SK-N-SH treated with all-trans-retinoic acid at 6 μM for 48 hours (cell line): ENCODE measurements at regions not wholly inside any gene's neighbourhood (a gene's known extent, or its start where the extent isn't known, plus 50 kb on each side); places are given as distances from the start of the nearest gene placed in this dataset.

ENCODE experiments used
- ATAC-seq: fragments of 200-7000 bp; cut with Tn5 transposase; 3 replicates; pipeline ENCODE4 v1.9.1; 2020; ENCODE audit warnings: mild to moderate bottlenecking, moderate library complexity
- ARNTL ChIP-seq: fragments of 450-650 bp; formaldehyde crosslinking; IDR thresholded peaks from 2 replicates; pipeline ENCODE4 v1.5.0; 2020; ENCODE audit warnings: low read depth, mild to moderate bottlenecking, moderate library complexity, borderline replicate concordance
- BACH2 ChIP-seq: fragments of 250-450 bp; sonication (Bioruptor Pico); IDR thresholded peaks from 2 replicates; pipeline ENCODE4 v1.9.0; 2021; ENCODE audit warnings: mild to moderate bottlenecking, borderline replicate concordance
- CREB5 ChIP-seq: fragments of 250-450 bp; sonication (Bioruptor Pico); IDR thresholded peaks from 2 replicates; pipeline ENCODE4 v1.5.1; 2020; ENCODE audit warnings: low read depth, mild to moderate bottlenecking, moderate library complexity
- CSDC2 ChIP-seq: fragments of 250-450 bp; sonication (Bioruptor Pico); IDR thresholded peaks from 2 replicates; pipeline ENCODE4 v1.5.0; 2020; ENCODE audit warnings: mild to moderate bottlenecking, moderate library complexity
- CSRNP3 ChIP-seq: fragments of 250-450 bp; sonication (Bioruptor Pico); IDR thresholded peaks from 2 replicates; pipeline ENCODE4 v1.5.1; 2021; ENCODE audit warnings: mild to moderate bottlenecking, moderate library complexity
- ESRRG ChIP-seq: fragments of 250-450 bp; sonication (Bioruptor Pico); IDR thresholded peaks from 2 replicates; pipeline ENCODE4 v1.6.1; 2021; ENCODE audit warnings: mild to moderate bottlenecking
- GLIS3 ChIP-seq: fragments of 250-450 bp; sonication (Bioruptor Pico); IDR thresholded peaks from 2 replicates; pipeline ENCODE4 v1.5.0; 2020; ENCODE audit warnings: mild to moderate bottlenecking, moderate library complexity
- ISL1 ChIP-seq: fragments of 250-450 bp; sonication (Bioruptor Pico); IDR thresholded peaks from 2 replicates; pipeline ENCODE4 v2.1.2; 2022; ENCODE audit warnings: mild to moderate bottlenecking, moderate library complexity
- OSR1 ChIP-seq: fragments of 250-450 bp; sonication (Bioruptor Pico); IDR thresholded peaks from 2 replicates; pipeline ENCODE4 v1.8.0; 2022; ENCODE audit warnings: moderate library complexity, mild to moderate bottlenecking, inconsistent platforms
- PATZ1 ChIP-seq: fragments of 250-450 bp; sonication (Bioruptor Pico); IDR thresholded peaks from 2 replicates; pipeline ENCODE4 v1.8.0; 2020; ENCODE audit warnings: mild to moderate bottlenecking, moderate library complexity, borderline replicate concordance
- POU6F1 ChIP-seq: fragments of 250-450 bp; sonication (Bioruptor Pico); IDR thresholded peaks from 2 replicates; pipeline ENCODE4 v1.8.0; 2021; ENCODE audit warnings: low read depth, mild to moderate bottlenecking, moderate library complexity, borderline replicate concordance
- PPARA ChIP-seq: fragments of 250-450 bp; sonication (Bioruptor Pico); IDR thresholded peaks from 2 replicates; pipeline ENCODE4 v1.5.0; 2020; ENCODE audit warnings: mild to moderate bottlenecking, borderline replicate concordance
- SNAI2 ChIP-seq: fragments of 250-450 bp; sonication (Bioruptor Pico); IDR thresholded peaks from 2 replicates; pipeline ENCODE4 v1.5.0; 2020; ENCODE audit warnings: mild to moderate bottlenecking, moderate library complexity
- TCF4 ChIP-seq: fragments of 250-450 bp; sonication (Bioruptor Pico); IDR thresholded peaks from 2 replicates; pipeline ENCODE4 v1.8.0; 2021; ENCODE audit warnings: mild to moderate bottlenecking, moderate library complexity, borderline replicate concordance
- TSHZ2 ChIP-seq: fragments of 250-450 bp; sonication (Bioruptor Pico); IDR thresholded peaks from 2 replicates; pipeline ENCODE4 v1.5.0; 2020; ENCODE audit warnings: mild to moderate bottlenecking, moderate library complexity
- ZC3H10 ChIP-seq: fragments of 250-450 bp; sonication (Bioruptor Pico); IDR thresholded peaks from 2 replicates; pipeline ENCODE4 v1.5.1; 2021; ENCODE audit warnings: mild to moderate bottlenecking, moderate library complexity
- ZFP3 ChIP-seq: fragments of 250-450 bp; sonication (Bioruptor Pico); IDR thresholded peaks from 2 replicates; pipeline ENCODE4 v1.5.0; 2020; ENCODE audit warnings: mild to moderate bottlenecking, moderate library complexity
- ZFP30 ChIP-seq: fragments of 450-650 bp; formaldehyde crosslinking; IDR thresholded peaks from 2 replicates; pipeline ENCODE4 v1.5.0; 2022; ENCODE audit warnings: mild to moderate bottlenecking, moderate library complexity
- ZNF565 ChIP-seq: fragments of 450-650 bp; formaldehyde crosslinking; conservative IDR thresholded peaks from 2 replicates; pipeline ENCODE4 v1.5.0; 2020; ENCODE audit warnings: low read depth, mild to moderate bottlenecking, moderate library complexity
- ZNF70 ChIP-seq: fragments of 450-650 bp; formaldehyde crosslinking; IDR thresholded peaks from 2 replicates; pipeline ENCODE4 v1.5.0; 2020; ENCODE audit warnings: mild to moderate bottlenecking, moderate library complexity
- ZNF8 ChIP-seq: fragments of 450-650 bp; formaldehyde crosslinking; IDR thresholded peaks from 2 replicates; pipeline ENCODE4 v1.5.0; 2020; ENCODE audit warnings: mild to moderate bottlenecking, moderate library complexity

GRCh38 chr2:14433946-14434495, 198.5 kb upstream of the LRATD1 start:
- no peak for ATAC-seq
- no peak for TF ChIP-seq ZNF8 (CRISPR knock-in tag)
- no peak for TF ChIP-seq PATZ1 (CRISPR knock-in tag)
- TF ChIP-seq SNAI2 (CRISPR knock-in tag), result no peak
- no peak for TF ChIP-seq POU6F1 (CRISPR knock-in tag)
- TF ChIP-seq CREB5, result no peak
- no peak for TF ChIP-seq ZNF70 (CRISPR knock-in tag)
- no peak for TF ChIP-seq ZNF565
- no peak for TF ChIP-seq ARNTL (CRISPR knock-in tag)
- no peak for TF ChIP-seq CSDC2 (CRISPR knock-in tag)
- TF ChIP-seq ISL1, result no peak
- no peak for TF ChIP-seq PPARA (CRISPR knock-in tag)
- no peak for TF ChIP-seq ESRRG (CRISPR knock-in tag)
- no peak for TF ChIP-seq ZC3H10 (CRISPR knock-in tag)
- TF ChIP-seq BACH2, result no peak
- TF ChIP-seq CSRNP3, result no peak
- no peak for TF ChIP-seq OSR1 (CRISPR knock-in tag)
- no peak for TF ChIP-seq ZFP30 (CRISPR knock-in tag)

GRCh38 chr2:14445670-14446069, 186.8 kb upstream of the LRATD1 start:
- ATAC-seq, result no peak
- no peak for TF ChIP-seq ZNF70 (CRISPR knock-in tag)
- no peak for TF ChIP-seq ZNF565
- TF ChIP-seq TSHZ2 (CRISPR knock-in tag), result no peak
- TF ChIP-seq TCF4 (CRISPR knock-in tag), result no peak
- no peak for TF ChIP-seq ARNTL (CRISPR knock-in tag)
- no peak for TF ChIP-seq CSRNP3
- TF ChIP-seq ZFP3 (CRISPR knock-in tag), result no peak
- no peak for TF ChIP-seq SNAI2 (CRISPR knock-in tag)
- no peak for TF ChIP-seq ISL1

- no peak for TF ChIP-seq ZC3H10 (CRISPR knock-in tag)
- no peak for TF ChIP-seq BACH2
- no peak for TF ChIP-seq ZFP30 (CRISPR knock-in tag)
- no peak for TF ChIP-seq CSRNP3
- TF ChIP-seq GLIS3 (CRISPR knock-in tag), result no peak
- TF ChIP-seq TSHZ2 (CRISPR knock-in tag), result no peak
- no peak for TF ChIP-seq ZNF70 (CRISPR knock-in tag)
- TF ChIP-seq, all 23 proteins: peak for 0
- no peak for ATAC-seq
Observed at GRCh38 chr2:14448340-14448739, 184.2 kb upstream of the LRATD1 start.
